Activated CD4-positive, CD25-positive, alpha-beta regulatory T cell treated with anti-CD3 and anti-CD28 coated beads, Interleukin-2, amount 50 U/mL, for 24 hours (primary cell): ENCODE measurements at regions not wholly inside any gene's neighbourhood (a gene's known extent, or its start where the extent isn't known, plus 50 kb on each side); places are given as distances from the start of the nearest gene placed in this dataset.
A peak's percentile ranks its signal among the peaks of the same experiment; 100 is the strongest.
"Not testable (repeated sequence)": the region's sequence is repeated elsewhere in the genome, so short reads cannot be mapped to it uniquely, and the experiment has no call there.

Source experiments
- ATAC-seq, 2 donors: fragments of 150-1000 bp; cut with Tn5 transposase; one replicate each; pipeline ENCODE4 v1.10.0; 2021; ENCODE audit warnings: mild to moderate bottlenecking in 1 of 2, moderate library complexity in 1 of 2

DNA sequence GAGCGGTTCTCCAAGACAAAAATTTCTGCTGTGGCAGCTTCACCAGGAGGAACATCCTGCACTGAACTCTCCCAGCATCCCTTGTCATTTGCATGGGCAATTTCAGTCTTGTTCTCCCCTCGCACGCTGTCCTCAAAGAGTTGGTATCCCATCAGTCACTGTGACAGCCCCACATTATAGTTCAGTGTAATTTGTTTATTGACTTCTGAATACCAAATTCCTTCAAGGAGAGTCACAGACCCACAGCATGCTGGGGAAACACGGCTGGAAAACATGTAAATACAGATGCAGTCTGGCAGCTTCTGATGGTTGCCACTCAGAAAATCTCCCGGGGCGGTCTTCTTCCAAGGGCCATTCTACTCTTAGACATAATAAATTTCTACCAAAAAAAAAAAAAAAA is 151.0 kb upstream of the NEBL start:
- ATAC-seq: no peak

DNA sequence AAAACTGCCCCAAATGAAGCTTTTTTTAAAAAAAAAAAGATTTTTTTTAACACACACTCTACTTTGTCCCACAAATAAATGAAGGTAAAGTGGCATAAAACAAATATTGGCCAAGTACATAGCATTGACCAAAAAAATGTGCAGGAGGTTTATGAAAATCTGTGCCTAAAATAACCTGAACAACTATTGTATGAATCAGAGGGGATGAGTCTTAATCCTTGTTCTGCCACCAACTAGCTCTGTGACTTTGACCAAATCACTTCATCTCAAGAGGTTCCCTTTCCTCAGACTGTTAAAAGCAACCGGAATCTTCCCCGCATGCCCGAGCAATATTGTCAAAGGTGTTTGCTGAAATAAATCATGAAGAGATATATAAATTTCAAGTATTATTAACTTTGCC is 150.4 kb upstream of the NEBL start:
- no peak for ATAC-seq

DNA sequence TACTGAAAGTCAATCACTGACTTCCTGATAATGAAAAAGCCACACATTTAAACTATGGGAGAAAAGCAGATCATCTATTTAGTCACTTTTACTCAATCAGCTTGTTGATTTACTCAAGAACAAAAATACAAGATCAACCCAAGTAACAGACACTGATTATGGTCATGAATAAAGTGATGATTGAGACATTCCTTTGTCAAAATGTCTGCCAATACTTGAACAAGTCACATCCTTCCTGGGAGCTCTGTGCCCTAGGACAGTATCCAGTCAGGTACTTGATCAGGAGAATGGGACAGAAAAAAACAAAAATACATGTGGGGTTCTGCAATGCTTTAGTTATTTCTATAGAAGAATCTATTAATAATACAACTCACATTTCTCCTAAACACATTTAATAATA is 150.0 kb upstream of the NEBL start:
- no peak for ATAC-seq

DNA sequence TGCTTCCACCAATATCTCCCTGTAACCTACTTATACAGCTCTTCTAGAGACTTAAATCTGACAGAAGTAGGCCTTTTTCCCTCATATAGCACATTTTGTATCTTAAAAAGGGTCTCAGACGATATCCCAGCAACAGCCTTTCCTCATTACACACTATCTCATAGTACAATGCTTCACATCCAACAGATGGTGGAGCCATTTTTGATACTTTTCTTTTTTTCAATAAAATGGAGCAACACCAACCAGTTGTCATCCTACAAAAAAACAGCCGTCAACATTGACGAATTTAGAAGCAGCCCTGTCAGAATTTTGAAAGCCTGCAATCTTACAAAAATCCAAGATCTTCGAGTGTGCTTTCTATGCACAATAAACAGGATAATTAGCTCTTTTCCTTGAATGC is 145.9 kb upstream of the NEBL start:
- no peak for ATAC-seq

DNA sequence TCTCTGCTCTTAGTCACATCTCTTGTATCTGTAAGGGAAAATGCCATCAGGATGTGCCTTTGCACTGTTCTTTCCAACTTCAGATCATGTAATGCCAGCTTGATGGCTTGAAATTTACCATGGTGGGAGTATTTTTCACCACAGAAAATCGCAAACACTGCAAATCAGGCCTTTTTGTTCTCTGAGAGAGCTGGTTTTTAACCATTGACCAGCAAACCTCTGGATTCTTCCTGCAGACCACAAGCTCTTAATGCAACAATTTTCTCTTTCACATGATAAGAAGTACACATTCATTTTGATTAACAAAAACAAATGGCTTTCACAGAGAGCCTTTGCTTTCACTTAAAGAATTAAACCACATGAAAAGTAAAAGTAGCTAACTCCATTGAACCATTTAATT is 145.4 kb upstream of the NEBL start:
- no peak for ATAC-seq

- ATAC-seq: no peak
Measured at GRCh38 chr10:21041763-21042458, 144.8 kb upstream of the NEBL start.

- ATAC-seq: no peak
Measured at GRCh38 chr10:21039721-21040120, 142.6 kb upstream of the NEBL start.

DNA sequence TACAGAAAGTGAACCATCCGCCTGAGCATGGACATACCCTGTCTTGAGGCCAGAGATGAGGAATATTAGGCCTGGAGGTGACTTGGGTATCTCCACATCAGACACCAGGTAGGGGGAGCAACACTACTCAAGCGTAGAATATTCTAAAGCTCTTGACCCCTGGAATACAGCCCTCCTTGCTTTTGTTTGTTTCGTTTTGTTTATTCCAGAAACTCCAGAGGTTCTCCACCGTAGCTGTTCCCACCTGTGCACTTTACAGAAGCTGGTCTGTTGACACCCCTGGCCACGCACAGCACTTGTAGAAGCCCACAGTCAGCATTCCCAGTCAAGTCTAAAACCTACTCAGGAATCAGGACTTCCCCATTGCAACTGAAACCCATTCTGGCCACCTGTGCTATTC is 139.6 kb upstream of the NEBL start:
- no peak for ATAC-seq

GRCh38 chr10:21034770-21035169 is 137.7 kb upstream of the NEBL start:
- not testable (repeated sequence) for ATAC-seq

DNA sequence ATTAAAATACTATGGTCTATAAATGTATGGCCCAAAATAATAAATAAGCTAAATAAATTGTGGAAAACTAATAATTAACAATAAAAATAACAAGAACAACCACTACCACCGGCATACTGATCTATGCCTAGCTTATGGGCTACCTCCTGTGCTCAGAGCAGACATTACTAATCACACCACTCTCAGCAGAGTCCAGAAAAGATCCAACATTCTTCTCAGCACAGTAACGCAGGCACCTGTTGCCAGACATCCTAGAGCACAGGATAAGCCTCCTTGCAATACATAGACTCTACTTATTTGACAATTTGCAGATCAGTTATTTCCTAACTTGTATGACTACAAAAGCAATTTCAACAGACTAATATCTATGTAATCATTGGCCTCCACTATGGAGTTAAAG is 137.1 kb upstream of the NEBL start:
- no peak for ATAC-seq

GRCh38 chr10:21032587-21033319 is 135.6 kb upstream of the NEBL start:
- ATAC-seq: no peak

- no peak for ATAC-seq
Measured at GRCh38 chr10:21031232-21031795, 134.2 kb upstream of the NEBL start.

- no peak for ATAC-seq
Measured at GRCh38 chr10:21030091-21030490, 133.0 kb upstream of the NEBL start.

- ATAC-seq: no peak
Measured at GRCh38 chr10:21022821-21023220, 125.7 kb upstream of the NEBL start.

DNA sequence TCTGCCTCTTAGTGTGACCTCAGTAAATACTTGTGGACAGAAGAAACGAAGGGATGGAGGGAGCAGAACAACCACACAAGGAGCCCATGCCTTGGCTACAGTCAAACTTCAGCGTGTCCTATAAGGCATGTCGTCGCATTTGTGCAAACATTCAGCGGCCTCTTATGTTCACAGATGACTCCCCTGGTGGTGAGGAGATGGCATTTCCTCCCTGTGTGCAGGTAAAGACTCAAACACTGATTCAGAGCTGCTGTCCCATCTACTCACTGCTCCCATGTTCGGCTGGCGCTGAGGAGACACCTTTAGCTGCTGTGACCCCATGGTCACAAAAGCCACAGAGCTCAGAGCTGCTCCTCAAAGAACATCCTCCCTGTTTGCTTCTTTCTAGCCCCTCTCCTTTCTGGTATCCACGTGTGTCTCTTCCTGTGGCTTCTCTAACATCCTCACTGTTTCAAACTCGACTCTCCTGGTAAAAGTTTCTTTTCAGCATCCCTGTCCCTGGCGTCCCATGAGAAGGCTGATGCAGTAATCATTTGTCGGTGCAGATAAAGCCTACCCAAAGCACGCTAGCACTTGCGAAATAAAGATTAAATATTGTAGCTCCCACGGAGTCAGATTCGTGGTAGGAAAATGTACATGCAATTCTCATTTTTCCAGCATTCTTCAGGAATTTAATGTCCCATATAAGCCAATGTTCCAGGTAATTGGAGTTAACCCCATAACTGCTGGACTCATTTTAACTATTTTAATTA is 124.9 kb upstream of the NEBL start:
- no peak for ATAC-seq

DNA sequence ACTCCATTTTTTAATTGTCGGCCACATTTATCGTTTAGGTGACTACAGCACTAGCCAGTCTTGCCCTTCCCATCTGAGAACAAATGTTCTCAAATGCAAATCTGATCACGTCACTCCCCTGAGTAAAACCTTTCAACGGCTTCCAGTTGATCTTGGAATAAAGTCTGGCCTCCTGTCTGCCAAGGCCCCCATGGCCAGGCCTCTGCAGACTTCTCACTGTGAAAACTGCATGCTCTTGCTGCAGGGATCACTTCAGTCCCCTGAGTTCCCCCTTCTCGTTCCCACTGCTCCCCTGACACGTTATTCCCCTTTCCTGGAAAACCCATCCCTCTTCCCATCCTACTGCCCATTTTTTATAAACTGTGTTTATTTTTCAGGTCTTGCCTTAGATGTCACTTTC is 124.1 kb upstream of the NEBL start:
- ATAC-seq: no peak

DNA sequence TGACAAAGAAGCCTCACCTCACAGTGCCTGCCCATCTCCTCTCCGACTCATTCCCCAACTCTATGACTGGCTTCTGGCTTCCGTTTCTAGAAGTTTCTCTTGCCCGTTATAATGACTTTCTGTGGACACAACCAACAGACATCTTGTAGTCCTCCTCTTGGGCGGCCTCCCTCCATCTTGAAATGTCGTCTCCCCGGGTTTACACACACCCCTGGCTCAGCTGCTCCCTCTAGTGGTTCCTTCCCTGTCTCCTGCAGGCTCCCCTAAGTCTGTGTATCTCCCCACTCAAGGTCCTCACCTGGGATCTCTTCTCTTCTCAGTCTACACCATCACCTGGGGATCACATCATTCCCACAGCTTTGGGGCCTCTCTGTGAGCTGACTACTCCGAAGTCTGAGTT is 123.4 kb upstream of the NEBL start:
- peak in 1 of 2 donors; percentile 20 for ATAC-seq

GRCh38 chr10:21019436-21019835 is 122.3 kb upstream of the NEBL start:
- ATAC-seq: no peak

- ATAC-seq: peak in 1 of 2 donors; percentile 17
Measured at GRCh38 chr10:21015851-21016250, 118.7 kb upstream of the NEBL start.

DNA sequence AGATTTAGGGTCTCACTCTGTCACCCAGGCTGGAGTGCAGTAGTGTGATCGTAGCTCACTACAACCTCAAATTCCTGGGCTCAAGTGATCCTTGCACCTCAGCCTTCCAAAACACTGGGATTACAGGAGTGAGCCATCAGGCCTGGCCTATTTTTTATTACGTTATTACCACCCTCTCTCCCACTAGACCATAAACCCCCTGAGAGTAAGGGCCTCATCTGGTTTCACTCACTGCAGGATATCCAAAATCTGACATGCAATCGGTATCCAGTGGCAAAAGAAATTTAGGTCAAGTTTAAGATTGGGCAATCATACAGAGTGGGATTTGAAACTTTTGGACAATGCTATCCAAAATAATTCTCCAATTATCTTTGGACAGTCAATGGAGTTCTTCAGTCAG is 117.0 kb upstream of the NEBL start:
- no peak for ATAC-seq

DNA sequence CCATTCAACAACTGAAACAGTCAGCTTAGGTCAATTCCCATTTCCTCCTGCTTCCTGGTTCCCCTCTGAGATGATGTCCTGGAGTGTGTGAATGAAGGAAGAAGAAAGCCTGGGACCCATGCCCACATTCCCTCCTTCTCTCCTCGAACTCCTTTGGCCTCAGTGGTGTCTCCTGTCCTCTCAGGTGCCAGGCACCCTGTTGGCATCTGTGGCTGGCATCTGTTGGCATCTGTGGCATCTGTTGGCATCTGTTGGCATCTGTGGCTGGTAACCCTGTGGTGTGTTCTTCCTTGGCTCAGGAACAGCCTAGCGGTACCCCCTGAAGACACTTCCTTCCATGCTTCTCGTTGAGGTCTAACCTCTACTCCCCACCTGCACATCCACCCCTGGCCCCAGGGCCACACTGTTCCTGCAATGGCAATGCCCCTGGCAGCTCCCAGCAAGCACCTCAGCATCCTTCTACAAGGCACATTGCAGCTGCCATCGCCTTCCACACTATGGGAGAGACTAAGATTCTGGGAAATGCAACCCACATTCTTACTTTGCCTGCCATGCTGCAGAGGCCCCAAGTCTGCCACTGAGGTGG is 114.4 kb upstream of the NEBL start:
- no peak for ATAC-seq

DNA sequence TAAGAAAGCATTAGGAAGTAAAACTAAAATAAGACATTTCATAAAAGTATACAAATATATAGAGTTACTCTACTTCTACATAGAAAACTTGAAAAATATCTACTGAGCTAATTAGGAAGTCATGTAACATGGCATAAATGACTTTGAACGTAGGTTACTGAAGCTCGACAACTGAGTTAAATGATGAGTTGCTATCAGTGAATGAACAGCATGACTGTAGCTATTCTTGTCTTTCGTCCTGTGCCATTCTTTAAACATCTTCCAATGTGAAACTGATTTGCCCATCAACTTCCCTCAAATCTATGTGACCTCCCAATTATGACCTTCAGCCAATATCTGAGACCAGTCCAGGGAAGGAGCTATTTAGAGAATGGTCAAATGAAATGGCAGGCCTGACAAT is 113.5 kb upstream of the NEBL start:
- no peak for ATAC-seq

DNA sequence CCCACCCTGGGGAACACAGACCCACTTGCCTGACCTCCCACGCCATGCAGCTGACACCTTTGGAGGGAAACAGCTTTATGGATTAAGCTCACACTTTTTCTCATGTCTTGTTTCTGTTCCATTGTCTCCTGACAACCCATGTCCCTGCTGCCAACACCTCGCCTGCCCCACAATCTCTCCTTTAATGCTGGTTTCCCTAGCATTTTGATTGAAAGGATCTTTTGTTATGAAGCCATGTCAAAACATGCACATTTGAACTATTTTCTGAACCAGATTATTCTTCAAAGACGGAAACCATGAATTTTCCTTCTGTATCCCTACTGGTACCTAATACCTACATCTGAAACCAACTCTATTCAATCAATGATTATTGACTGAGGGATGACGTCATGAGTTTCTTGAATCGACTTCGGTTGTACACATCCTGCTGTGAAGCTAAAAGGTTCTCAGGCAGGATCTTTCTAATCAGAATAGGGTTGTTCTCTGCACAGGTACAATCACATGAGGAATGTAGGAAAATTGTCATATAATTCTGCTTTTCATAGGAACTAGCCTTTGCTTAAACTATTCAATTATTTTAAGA is 106.2 kb upstream of the NEBL start:
- ATAC-seq: no peak
